ENCODE measurements at regions not wholly inside any gene's neighbourhood (a gene's known extent, or its start where the extent isn't known, plus 50 kb on each side); places are given as distances from the start of the nearest gene placed in this dataset.

DNA sequence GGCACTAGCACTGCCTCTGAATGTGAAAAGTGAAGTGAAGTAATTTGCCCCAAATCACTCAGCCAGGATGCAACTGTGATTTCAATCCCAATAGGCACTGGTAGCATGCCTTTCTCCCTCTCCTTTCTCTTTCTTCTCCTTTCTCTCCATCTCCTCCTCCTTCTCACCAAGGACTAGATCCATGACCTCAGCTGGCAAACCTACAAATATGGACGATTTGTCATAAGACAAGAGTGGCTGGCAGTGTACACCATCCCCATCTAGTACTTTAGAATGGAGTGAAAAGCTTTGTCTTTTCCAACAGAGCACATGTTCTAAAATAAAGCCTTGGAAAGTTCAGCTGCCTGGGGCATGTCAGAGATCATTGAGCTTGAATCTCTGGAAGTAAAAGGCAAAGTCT, 574.7 kb upstream of the CLINT1 start:
- DNase-seq = no peak

DNA sequence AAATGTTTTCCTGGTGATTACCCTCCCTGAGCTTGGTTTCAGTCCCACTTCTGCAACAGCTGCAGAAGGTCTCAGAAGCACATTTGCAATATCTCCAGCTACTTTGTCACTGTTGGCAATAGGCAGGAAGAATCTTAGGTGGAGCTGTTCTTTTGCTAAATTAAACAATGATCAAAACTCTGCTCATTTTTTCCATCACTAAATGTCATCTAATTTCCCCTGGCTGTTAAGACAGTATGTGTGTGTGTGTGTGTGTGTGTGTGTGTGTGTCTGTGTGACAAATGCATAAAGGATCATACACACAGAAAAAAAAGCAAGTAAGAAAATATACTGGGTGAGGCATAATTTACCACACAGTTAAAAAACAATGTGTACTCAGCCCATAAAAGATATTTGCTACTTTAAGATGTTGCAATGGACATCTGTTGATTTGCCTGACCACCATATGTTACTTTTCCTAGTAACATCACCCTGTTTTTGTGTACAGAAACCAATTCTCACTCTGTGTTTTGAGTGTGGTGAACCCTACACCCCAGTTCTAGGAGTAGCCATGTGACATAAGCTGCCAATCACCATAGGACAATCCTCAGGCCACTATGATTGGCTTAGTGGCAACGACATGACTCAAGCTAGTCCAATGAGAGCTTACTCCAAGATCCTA, 572.6 kb upstream of the CLINT1 start:
- no peak for DNase-seq

DNA sequence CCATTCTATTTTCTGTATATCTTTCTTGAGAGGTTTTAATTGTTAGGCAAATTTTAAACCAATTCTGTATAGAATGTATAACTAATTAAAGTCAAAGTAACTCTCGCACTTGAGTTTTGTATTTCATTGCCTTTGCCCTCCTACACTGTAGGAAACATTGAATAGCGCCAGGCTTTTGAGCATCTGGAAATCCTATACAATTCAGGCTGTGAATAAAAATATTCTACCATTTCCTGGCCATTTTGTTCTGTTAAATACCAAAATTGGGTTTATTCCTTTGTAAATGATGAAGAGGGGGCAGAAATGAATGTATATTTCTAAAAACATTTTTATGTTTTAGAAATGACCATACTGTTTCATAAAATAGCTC, 571.8 kb upstream of the CLINT1 start:
- no peak for DNase-seq

DNA sequence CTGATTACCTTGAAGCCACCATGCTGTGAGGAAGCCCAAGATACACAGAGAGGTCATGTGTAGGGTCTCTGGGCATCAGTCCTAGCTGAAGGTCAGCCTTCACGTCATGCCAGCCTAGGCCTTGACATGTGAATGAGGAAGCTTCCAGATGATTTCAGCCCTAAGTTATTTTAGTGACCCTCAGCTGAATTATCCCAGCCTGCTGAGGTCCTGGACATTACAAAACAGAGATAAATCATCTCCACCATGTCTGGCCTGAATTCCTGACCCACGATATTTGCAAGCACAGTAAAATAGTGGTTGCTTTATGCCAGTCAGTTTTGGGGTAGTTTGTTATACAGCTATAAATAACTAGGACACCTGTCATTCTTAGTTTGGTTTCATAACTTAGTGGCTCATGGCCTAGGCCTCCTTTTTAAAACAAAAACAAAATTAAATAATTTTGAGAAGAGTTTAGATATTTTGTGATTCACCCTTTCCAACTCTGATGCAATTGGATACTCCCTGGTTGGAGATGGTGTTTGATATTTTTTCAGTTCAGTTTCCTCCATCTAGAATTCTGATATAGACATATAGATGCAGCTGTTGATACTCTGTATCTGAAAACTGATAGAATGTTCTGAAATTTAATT, 571.3 kb upstream of the CLINT1 start:
- no peak for DNase-seq

DNA sequence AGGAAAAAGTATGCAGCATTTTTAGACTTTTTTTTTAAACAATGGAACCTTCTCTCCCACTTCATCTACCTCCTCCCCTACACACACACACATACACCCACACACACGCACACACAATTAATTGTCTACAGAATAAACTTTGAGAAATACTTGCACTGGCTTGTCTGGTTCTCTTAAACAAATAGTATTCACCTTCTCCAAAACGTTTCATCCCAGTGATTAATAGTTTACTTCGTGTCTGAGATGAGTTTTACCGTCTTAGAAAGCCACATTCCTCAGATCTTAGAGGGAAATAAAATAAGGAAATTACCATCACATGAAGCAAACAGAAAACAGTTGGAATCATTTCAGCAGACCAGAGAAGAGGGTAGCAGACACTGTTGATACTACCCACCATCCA, 570.6 kb upstream of the CLINT1 start:
- no peak for DNase-seq

DNA sequence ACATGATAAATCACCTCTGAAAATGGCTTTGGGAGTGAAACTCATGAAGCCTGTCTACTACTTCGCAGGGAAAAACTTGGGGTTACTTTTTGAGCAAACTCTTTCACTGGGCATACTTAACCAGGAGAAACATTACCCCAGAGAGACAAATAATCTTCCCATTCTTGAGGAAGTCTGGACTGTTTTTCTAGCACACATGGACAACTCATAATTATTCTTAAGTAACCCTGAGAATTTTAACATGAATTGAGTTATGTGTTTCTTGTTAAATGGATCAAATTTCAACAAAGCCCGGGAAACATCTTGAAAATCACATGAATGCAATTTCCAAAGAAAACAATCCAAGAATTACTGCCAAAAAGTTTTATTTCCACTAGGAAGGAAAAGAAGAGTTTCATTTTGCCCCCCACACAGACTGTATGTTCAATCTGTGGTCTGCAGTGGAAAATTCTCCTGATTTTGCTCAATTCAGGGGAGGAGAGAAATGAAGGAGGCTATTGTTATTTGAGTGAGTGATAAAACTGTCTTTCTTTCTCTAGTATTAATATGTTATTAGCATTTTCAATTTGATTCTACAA, 564.8 kb upstream of the CLINT1 start:
- DNase-seq = no peak

DNA sequence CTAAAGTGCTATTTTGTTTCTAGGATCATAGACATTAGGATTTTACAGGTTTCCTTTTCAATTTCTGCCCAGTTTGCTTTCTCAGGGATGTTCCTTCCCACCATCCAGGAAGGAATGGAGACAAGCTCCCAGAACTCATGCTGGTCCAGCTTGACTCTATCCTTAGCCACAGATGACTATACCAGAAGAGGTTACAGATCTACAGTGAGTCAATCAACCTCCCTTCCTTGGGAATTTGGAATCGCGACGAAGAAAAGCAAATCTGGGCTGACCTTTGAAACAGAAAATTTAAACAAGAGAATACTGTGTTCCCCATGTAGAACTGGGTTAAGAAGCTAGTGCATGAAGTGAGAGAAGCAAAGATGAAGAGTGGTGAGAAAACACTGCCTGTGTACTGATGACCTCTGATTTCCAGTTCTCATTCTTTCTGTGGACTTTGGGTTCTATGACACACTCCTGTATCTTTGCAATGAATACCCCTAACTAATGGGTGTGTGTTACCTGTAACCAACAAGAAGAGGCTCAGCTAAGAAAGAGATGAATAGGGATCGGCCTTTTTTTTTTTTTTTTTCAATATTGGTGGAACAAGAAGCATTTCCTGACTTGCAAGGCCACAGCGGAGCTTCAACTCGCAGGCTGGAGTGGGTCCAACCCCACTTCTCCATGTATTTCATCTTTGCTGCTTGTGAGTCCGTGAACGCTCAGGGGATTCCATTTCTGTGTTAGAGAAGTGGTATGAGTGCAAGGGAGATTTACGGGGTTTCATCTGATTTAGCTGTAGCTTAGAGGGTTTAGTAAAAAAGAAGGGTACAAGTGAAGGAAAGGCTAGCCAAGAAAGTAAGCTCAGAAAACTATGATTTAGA, 563.9 kb upstream of the CLINT1 start:
- no peak for DNase-seq

DNA sequence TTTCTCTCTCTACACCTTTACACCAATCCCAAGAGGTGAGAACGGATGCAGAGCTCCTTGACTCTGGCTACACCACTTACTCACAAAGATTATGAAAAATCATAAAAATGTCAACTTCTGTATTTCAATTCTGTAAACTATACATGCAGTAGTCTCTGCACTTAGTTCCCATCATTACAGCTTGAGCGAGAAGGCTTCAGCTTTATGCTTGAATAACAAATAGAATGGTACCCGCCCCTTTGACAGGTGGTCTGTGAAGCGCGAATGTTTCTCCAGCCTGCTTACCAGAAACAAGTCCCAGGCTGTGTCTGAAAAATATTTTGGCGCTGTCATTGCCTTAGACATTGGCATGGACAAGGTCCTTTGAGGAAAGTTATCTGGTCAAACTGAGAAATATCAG, 562.4 kb upstream of the CLINT1 start:
- DNase-seq = no peak

DNA sequence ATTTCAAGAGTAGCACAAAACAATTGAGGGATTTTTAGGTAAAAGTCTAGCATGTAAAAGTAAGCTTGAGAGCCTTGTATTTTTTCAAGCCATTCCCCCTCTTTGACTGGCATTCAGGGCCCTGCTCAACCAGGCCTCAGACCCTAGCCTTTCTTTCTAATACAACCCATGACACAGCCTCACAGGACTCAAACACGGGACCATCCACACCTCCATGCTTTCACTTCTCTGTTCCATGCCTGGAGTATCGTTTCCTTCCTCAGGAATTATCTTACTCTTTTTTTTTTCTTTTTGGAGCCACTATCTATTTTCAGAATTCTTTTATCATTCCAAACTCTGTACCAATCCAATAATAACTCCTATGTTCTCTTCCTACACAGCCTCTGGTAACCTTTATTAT, 560.2 kb upstream of the CLINT1 start:
- DNase-seq = no peak

DNA sequence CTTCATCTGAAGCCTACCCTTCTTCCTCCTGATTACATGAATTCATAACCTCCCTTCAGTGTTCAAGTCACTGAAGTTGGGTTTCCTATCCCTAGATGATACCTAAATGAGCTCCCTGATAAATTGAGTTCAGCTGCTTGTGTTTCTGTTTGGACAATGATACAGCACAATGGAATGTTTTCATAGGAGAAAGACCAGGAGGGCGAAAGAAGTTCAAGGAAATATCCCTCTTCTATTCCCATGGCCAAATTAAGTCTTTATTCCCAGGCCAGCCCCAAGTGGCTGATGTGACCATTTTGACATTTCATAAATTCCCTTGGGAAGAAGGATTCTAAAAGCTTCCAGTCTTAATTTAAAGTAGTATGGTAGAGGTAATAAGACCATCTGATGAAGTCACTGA, 555.8 kb upstream of the CLINT1 start:
- no peak for DNase-seq

DNA sequence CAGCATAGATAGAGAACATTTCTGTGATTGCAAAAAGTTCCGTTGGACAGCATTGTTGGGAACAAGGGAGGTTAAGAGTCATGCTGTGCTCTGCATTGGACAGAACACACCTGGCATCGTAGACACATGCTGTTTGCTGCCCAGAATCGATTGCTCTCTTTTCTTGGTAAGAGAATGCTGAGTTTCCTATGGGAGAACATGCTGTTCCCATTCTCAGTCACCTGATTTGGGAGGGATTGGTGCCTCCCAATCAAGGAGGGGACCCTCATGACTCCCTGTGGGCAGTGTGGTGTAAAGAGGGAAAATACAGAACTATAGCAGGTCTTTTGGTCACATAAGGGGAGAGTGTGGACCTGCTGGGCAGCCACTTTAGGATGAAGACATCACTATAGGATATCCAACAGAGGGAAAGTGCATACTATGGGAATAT, 555.4 kb upstream of the CLINT1 start:
- DNase-seq = no peak

DNA sequence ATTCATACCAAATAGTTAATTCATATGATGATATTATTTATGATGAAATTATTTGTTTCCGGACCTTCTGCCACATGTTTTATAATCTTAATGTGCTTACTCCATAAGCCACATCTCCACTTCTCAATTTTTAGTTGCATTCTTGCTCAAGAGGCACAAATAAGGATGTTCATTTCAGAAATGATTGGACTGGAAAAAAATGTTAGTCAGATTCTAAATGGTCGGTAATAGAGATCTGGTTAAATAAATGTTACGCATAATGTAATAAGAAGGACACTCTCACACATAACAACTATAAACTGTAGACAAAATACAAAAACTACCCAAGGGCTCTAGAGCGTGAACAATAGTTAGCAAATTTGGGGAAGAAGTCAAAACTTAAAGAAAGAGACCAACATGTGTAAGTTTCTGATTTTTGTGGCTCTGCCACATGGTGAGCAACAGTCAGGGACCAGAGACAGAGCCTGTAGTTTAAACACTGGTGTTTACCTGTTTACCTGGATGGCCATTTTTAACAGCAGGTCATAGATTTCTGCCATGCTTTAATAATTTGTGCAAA, 554.3 kb upstream of the CLINT1 start:
- DNase-seq = no peak

DNA sequence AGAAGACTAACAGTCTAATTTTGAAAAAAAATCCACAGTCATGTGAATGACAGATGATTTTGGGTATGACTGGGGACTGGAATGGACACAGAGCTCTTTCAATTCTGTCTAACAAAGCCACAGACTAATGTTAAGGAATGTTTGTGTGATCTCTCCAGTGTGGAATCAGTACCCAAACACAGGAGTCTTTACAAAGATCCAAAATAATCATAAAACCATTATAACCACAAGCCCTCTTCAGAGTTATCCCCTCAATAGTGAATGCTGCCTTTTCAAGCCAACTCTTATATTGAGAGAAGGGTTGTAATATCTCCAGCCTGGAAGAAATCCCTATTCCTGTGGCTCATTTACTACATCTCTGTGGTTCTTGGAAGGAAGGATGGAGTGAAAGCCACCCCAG, 552.0 kb upstream of the CLINT1 start:
- no peak for DNase-seq

DNA sequence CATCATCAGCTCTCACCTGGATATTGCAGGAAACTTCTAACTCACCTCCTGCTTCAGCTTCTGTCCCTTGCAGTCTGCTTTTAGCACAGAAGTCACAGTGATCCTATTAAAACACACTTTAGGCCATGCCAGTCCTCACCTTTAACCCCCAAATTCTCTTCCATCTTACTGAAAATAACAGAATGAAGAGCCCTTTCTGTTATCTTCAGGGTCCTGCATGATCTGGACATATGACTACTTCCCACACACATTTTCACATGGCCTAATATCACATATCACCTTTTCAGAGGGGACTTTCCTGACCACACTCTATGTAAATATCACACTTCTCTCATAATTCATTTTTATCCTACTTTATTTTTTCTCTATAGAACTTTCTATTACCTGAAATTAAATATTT, 550.6 kb upstream of the CLINT1 start:
- no peak for DNase-seq

DNA sequence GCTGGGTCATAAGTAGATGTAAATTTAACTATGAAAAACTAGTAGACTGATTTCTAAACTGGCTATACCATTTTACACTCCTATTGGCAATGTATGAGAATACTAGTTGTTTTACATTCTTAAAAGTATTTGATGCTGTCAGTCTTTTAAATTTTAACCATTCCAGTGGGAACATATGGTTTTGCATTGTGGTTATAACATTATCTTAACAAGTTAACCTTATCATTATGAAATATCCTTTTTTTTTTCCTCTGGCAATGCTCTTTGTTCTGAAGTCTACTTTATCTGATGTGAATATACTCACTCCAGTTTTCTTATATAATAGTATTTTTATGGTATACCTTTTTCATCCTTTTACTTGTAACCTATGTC, 548.9 kb upstream of the CLINT1 start:
- no peak for DNase-seq

DNA sequence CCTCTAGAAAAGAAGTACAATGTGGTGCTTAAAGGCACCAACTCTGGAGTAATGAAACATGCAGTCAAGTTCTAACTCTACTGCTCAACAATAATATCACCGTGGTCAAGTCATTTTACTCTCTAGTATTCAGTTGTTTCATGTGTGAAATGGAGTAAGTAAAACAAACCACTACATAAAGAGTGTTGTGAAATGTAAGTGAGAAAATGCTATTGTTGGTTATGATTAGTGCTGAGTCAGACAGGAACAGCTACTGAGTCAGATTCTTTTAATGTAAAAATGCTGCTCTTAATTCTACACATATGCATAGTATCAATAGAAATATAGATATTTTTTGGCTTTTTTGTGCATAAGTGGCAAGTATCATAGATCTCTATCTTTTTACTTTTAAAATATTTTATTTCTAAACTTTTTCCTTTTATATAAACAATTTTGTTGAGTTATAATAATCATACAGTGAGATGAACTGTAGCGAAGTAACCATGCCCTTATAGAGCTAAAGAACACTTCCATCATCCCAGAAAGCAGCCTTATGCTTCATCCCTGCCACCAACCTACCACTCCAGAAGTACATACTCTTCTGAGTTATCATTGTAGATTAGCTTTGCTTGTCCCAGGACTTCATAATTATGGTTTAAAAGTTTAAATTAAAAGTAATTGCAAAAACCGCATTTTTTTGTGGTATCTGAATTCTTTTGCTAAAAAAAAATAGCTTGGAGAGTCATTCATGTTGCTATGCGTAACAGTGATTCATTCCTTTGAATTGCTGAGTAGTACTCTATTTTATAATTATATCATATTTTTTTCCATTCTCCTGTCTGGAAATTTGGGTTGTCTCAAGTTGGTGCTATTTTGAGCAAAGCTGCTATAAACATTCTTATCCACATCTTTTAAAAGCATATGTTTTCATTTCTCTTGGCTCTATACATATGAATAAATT, 548.2 kb upstream of the CLINT1 start:
- no peak for DNase-seq

DNA sequence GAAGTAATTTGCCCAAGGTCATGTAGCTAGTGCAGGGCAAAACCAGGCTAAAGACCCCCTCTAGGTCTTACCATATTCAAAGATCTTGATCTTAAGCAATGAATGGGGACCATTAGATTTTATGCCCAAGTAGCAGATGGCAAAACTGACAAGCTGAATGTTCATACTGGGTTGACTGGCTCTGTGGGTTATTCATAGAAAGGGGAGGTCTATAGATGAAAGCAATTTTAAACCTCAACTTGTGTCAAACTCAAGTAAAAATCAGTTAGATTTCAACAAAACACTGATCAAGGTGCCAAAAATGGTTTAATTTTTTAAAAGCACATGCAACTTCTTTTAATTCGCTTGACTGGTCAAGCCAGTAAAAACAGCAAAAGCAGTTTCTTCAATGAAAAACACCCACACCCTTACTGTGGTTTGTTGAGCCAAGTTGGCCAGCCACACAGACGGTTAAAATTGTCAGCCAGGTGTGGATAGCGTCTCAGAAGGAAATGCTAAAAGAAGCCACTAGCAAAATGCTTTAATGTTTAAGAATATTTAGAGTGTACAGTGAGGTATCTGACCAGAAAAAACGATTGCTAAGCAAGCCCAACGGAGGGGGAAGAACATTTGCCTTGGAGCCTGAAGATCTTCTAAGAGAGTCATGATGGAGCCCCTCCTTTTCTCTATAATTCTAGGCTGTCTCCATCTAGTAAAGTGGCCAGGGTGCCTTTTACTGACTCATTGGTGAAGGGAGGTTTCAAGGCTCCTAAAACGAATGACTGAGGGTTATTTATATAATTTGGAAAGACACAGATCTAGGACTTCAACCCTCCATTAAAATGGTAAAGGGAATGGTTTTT, 539.6 kb upstream of the CLINT1 start:
- DNase-seq = no peak

DNA sequence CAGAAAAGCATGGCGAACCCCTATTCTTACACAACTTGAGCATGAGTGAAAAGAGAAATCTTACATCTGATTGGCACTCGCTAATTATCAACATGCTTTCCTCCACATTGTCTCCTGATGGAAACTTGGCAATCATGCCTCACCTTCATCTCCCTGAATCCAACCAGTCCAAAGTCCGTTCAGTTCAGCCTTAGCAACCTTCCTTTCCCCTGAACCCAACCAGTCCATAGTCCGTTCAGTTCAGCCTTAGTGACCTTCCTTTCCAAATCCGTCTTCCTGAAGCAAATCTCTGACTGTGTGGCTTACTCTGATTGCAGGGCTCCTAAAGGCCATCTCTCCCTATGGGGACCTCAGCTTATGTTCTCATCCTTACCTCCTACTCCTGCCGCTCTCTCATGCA, 538.3 kb upstream of the CLINT1 start:
- DNase-seq = no peak

DNA sequence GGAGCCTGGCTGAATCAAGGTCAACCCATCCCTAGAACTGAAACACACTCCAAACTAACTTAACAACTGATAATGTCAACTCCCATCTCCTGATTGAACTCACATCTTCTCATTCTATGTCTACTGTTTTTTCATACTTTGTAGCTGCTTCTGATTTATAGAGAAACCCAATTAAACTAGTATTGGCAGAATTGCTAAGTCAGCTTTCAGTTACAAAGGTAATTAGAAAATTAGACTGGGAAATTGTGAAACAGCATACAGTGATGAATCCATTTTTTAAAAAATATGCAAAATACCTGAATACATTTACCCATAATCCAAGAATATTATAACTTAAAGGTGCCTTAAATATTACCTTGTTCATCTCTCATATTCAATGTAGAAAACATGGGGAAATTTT, 535.2 kb upstream of the CLINT1 start:
- DNase-seq = no peak

DNA sequence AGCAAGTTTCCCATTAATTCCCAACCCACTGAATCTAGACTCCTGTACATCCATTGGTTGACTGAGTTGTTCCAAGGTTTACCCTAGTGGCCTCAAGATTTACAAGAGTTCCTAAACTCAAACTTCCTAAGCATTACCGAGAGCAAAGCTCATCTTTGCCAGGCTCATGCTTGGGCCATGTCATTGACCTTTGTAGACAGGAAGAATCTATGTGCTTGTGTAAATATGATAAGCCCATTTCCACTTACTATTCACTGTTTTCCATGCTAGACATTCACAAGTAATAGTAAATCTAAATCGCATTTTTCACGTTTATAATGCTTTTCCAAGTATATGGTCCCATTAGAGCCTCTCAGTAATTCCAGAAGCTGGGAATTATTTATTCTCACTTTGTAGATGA, 534.5 kb upstream of the CLINT1 start:
- no peak for DNase-seq

DNA sequence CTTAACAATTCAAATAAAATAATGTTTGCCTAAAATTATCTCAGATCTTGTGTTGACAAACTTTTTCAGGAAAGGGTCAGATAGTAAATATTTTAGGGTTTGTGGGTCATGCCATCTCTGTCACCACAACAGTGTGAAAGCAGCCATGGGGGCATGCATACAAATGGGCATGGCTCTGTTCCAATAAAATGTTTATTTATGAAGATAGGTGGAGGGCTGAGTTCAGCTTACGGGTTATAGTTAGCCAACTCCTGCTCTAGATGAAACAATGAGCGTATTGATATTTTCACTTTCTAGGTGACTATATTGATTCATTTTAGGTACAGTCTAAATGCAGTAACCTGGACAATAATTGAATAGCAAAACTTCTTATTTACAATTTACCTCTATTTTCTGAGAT, 533.8 kb upstream of the CLINT1 start:
- no peak for DNase-seq

DNA sequence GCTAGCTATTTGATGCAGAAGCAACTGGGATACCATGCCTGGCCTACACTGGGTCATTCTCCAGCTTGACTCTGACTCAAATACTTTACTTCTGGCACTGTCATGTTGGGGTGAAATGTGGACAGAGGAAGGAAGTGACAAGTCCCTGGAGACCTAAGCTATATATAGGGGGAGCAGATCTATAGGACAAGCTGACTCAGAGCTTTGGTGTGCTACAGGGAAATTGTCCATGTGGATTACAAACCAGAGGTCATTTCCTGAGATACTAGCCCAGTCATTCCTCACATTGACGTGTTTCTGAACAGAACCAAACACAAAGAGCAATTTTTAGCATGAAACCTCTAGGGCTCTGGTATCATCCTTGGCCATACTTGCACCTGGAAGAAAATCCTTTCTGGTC, 531.6 kb upstream of the CLINT1 start:
- DNase-seq = no peak
